Astrocyte (in vitro differentiated cells and primary cell): ENCODE measurements at regions not wholly inside any gene's neighbourhood (a gene's known extent, or its start where the extent isn't known, plus 50 kb on each side); places are given as distances from the start of the nearest gene placed in this dataset.

Source experiments
- DNase-seq: peaks from one replicate; pipeline ENCODE4 v3.0.0-alpha.2; 2010; ENCODE audit warnings: low read depth
- FAIRE-seq: peaks from 2 replicates; lab custom pipeline; 2011; peaks lifted over from hg19 to GRCh38; lab: Jason Lieb, UNC
- H2AFZ ChIP-seq: 2 replicates; pipeline ENCODE4 v1.6.0; 2012; ENCODE audit warnings: low read depth, low read length, inconsistent platforms
- H3K27ac ChIP-seq: 2 replicates; pipeline ENCODE4 v1.5.1; 2011; ENCODE audit warnings: low read depth, low read length, inconsistent platforms
- H3K27me3 ChIP-seq: 2 replicates; pipeline ENCODE4 v1.6.0; 2011; ENCODE audit warnings: low read length, inconsistent platforms; ENCODE audit not compliant: insufficient read depth
- H3K36me3 ChIP-seq: 2 replicates; pipeline ENCODE4 v1.5.1; 2011; ENCODE audit warnings: low read length, inconsistent platforms; ENCODE audit not compliant: insufficient read depth
- H3K4me1 ChIP-seq: 2 replicates; pipeline ENCODE4 v1.5.1; 2011; ENCODE audit warnings: low read length, inconsistent platforms; ENCODE audit not compliant: insufficient read depth
- H3K4me2 ChIP-seq: 2 replicates; pipeline ENCODE4 v1.6.0; 2012; ENCODE audit warnings: low read length, inconsistent platforms
- H3K4me3 ChIP-seq: 2 replicates; pipeline ENCODE4 v1.5.1; 2011; ENCODE audit warnings: low read depth, mild to moderate bottlenecking, low read length, inconsistent platforms; ENCODE audit not compliant: insufficient read depth
- H3K79me2 ChIP-seq: 2 replicates; pipeline ENCODE4 v1.6.0; 2012; ENCODE audit warnings: mild to moderate bottlenecking, low read length, inconsistent platforms; ENCODE audit not compliant: insufficient read depth
- H3K9ac ChIP-seq: 2 replicates; pipeline ENCODE4 v1.6.0; 2012; ENCODE audit warnings: mild to moderate bottlenecking, low read length, inconsistent platforms
- H3K9me3 ChIP-seq: 2 replicates; pipeline ENCODE4 v1.5.1; 2012; ENCODE audit warnings: low read depth, mild to moderate bottlenecking, low read length, inconsistent platforms; ENCODE audit not compliant: insufficient read depth
- H4K20me1 ChIP-seq: 2 replicates; pipeline ENCODE4 v1.6.0; 2012; ENCODE audit warnings: low read length, inconsistent platforms; ENCODE audit not compliant: insufficient read depth
- H3K27ac Mint-ChIP-seq: one replicate; pipeline ENCODE4 v1.8.0; 2021; ENCODE audit warnings: mild to moderate bottlenecking, mixed read lengths; ENCODE audit not compliant: unreplicated experiment
- H3K27me3 Mint-ChIP-seq: one replicate; pipeline ENCODE4 v1.8.0; 2021; ENCODE audit warnings: low read depth, mixed read lengths; ENCODE audit not compliant: unreplicated experiment
- H3K36me3 Mint-ChIP-seq: one replicate; pipeline ENCODE4 v1.8.0; 2021; ENCODE audit warnings: low read depth, mixed read lengths; ENCODE audit not compliant: unreplicated experiment
- H3K4me1 Mint-ChIP-seq: one replicate; pipeline ENCODE4 v1.8.0; 2021; ENCODE audit warnings: low read depth, mixed read lengths; ENCODE audit not compliant: unreplicated experiment
- H3K4me3 Mint-ChIP-seq: one replicate; pipeline ENCODE4 v1.8.0; 2021; ENCODE audit warnings: mild to moderate bottlenecking, moderate library complexity, mixed read lengths; ENCODE audit not compliant: unreplicated experiment
- H3K9me3 Mint-ChIP-seq: one replicate; pipeline ENCODE4 v1.8.0; 2021; ENCODE audit warnings: mild to moderate bottlenecking, mixed read lengths; ENCODE audit not compliant: unreplicated experiment
- CTCF ChIP-seq: IDR thresholded peaks from 2 replicates; pipeline ENCODE4 v1.5.1; 2011; ENCODE audit warnings: low read depth, mild to moderate bottlenecking, inconsistent platforms, low read length, moderate library complexity; ENCODE audit not compliant: insufficient read depth
- EZH2 ChIP-seq: IDR thresholded peaks from 2 replicates; pipeline ENCODE4 v1.6.1; 2012; ENCODE audit warnings: mild to moderate bottlenecking, low read length, inconsistent platforms; ENCODE audit not compliant: insufficient read depth

- Histone ChIP-seq H3K4me3 (peak overlapping the region; percentile 56), H3K4me1 (no peaks in the 10 kb centered on the region), H3K4me2 (peak overlapping the region; percentile 84), H3K9me3 (no peaks in the 10 kb centered on the region), H4K20me1 (no peaks in the 10 kb centered on the region), H3K36me3 (no peaks in the 10 kb centered on the region), H3K79me2 (no peaks in the 10 kb centered on the region), H3K27ac (no peak overlapping the region), H3K27me3 (no peaks in the 10 kb centered on the region), H2AFZ (peak overlapping the region; percentile 85), H3K9ac (no peak overlapping the region)
- no peak for FAIRE-seq
- Mint-ChIP-seq H3K4me3 (peak overlapping the region; percentile 78), H3K27ac (peak overlapping the region; percentile 53), H3K36me3 (no peaks in the 10 kb centered on the region), H3K27me3 (peaks cover 2% of the 10 kb centered on the region), H3K9me3 (no peaks in the 10 kb centered on the region), H3K4me1 (peaks cover 2% of the 10 kb centered on the region)
- peak; percentile 74 for DNase-seq
- TF ChIP-seq EZH2 (no peak), CTCF (no peak)
These were observed 151.7 kb upstream of the ZNF521 start for GRCh38 chr18:25503567-25504081.

DNA sequence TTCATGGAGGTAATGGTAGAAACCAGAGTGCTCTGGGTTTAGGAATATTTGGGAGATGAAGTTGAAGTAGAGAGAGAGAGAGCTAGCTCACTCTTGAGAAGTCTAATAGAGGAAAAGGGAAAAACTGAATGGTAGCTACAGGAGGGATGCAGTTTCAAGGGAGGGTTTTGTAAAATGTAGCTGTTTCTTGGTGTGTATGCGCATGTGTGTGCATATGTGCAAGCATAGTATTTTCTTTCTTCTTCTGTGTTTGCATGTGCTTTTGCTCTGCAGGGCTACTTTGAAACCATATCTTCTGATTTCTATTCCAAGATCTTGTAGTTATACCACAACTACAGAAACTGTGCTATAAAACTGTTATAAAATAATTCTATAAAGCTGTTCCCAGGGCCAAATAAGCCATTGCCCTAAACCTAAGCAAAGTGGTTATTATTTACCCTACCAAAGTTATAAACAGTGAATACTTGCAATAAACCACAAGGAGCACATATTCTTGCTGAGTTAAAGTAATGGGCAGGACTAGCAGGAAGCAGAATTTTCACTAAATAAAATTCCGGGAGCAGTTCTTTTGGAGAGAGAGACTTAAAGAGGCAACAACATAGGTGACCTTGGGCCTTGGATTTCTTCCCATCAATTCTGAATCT lies 145.3 kb upstream of the ZNF521 start:
- Histone ChIP-seq H3K36me3 (no peaks in the 10 kb centered on the region), H3K79me2 (no peaks in the 10 kb centered on the region), H3K4me2 (no peak overlapping the region), H3K27me3 (no peaks in the 10 kb centered on the region), H3K9me3 (no peaks in the 10 kb centered on the region), H3K27ac (no peak overlapping the region), H3K9ac (no peak overlapping the region), H3K4me3 (no peak overlapping the region), H2AFZ (no peak overlapping the region), H3K4me1 (no peaks in the 10 kb centered on the region), H4K20me1 (no peaks in the 10 kb centered on the region)
- FAIRE-seq: no peak
- TF ChIP-seq CTCF (no peak), EZH2 (no peak)
- Mint-ChIP-seq H3K4me3 (no peak overlapping the region), H3K9me3 (peaks cover 7% of the 10 kb centered on the region), H3K27ac (no peak overlapping the region), H3K36me3 (peaks cover 3% of the 10 kb centered on the region), H3K27me3 (peaks cover 2% of the 10 kb centered on the region), H3K4me1 (no peaks in the 10 kb centered on the region)
- DNase-seq: no peak

- H3K27me3 ChIP-seq: no peaks in the 10 kb centered on the region
- H3K4me2 ChIP-seq: no peak overlapping the region
- no peaks in the 10 kb centered on the region for H3K4me1 Mint-ChIP-seq
- no peak overlapping the region for H2AFZ ChIP-seq
- TF ChIP-seq EZH2 (no peak), CTCF (no peak)
- H4K20me1 ChIP-seq: no peaks in the 10 kb centered on the region
- DNase-seq: no peak
- H3K4me3 Mint-ChIP-seq: no peak overlapping the region
- peaks cover 2% of the 10 kb centered on the region for H3K27me3 Mint-ChIP-seq
- H3K9me3 Mint-ChIP-seq: peaks cover 7% of the 10 kb centered on the region
- no peak overlapping the region for H3K27ac ChIP-seq
- H3K79me2 ChIP-seq: no peaks in the 10 kb centered on the region
- peaks cover 3% of the 10 kb centered on the region for H3K36me3 Mint-ChIP-seq
- no peaks in the 10 kb centered on the region for H3K9me3 ChIP-seq
- no peaks in the 10 kb centered on the region for H3K36me3 ChIP-seq
- no peak for FAIRE-seq
- H3K4me1 ChIP-seq: no peaks in the 10 kb centered on the region
- no peak overlapping the region for H3K27ac Mint-ChIP-seq
- H3K9ac ChIP-seq: no peak overlapping the region
- no peak overlapping the region for H3K4me3 ChIP-seq
These were observed 144.6 kb upstream of the ZNF521 start for GRCh38 chr18:25496544-25496943.
